PC-3 (cell line): ENCODE measurements at regions not wholly inside any gene's neighbourhood (a gene's known extent, or its start where the extent isn't known, plus 50 kb on each side); places are given as distances from the start of the nearest gene placed in this dataset.

ENCODE experiments used
- ATAC-seq: fragments of 200-7000 bp; cut with Tn5 transposase; 2 replicates; pipeline ENCODE4 v1.9.1; 2020; ENCODE audit warnings: mild to moderate bottlenecking, moderate library complexity
- BruUV-seq: library from RNA; stranded (reverse); fragments of 400-500 nt; replicated peaks from 2 replicates; lab custom pipeline; 2021; lab: Mats Ljungman, UMichigan
- CTCF ChIA-PET: fragments of 300-600 bp; sonication (Branson Sonifier 250); formaldehyde crosslinking; loops from one replicate; lab custom pipeline; 2022; ENCODE audit warnings: antibody characterized with exemption; lab: Charles Lee
- POLR2A ChIA-PET: fragments of 300-600 bp; sonication (Branson Sonifier 250); formaldehyde crosslinking; loops from one replicate; lab custom pipeline; 2022; ENCODE audit warnings: antibody characterized with exemption; ENCODE audit not compliant: unreplicated experiment; lab: Charles Lee
- DNase-seq: peaks from one replicate; pipeline ENCODE4 v3.0.0-alpha.2; 2015
- H2AFZ ChIP-seq: fragments of 300-600 bp; sonication (generic); 2 replicates; pipeline ENCODE4 v1.6.0; 2016; ENCODE audit warnings: antibody characterized with exemption, low read length
- H3F3A ChIP-seq: fragments of 300-600 bp; sonication (generic); one replicate; pipeline ENCODE4 v1.6.0; 2017; ENCODE audit warnings: antibody characterized with exemption, low read length, control low read depth, mild to moderate bottlenecking; ENCODE audit not compliant: unreplicated experiment
- H3K27ac ChIP-seq: fragments of 300-600 bp; sonication (generic); 2 replicates; pipeline ENCODE4 v1.5.1; 2016; ENCODE audit warnings: mild to moderate bottlenecking, low read length
- H3K27me3 ChIP-seq: fragments of 300-600 bp; sonication (generic); 2 replicates; pipeline ENCODE4 v1.6.1; 2016; ENCODE audit warnings: low read length, mixed read lengths
- H3K36me3 ChIP-seq: fragments of 300-600 bp; sonication (generic); 2 replicates; pipeline ENCODE4 v1.6.1; 2016; ENCODE audit warnings: low read depth, mixed run types, low read length, mixed read lengths
- H3K4me1 ChIP-seq: fragments of 300-600 bp; sonication (generic); 2 replicates; pipeline ENCODE4 v1.5.1; 2016; ENCODE audit warnings: low read length; ENCODE audit not compliant: insufficient read depth
- H3K4me2 ChIP-seq: fragments of 300-600 bp; sonication (generic); 2 replicates; pipeline ENCODE4 v1.6.0; 2016; ENCODE audit warnings: low read length
- H3K4me3 ChIP-seq: fragments of 300-600 bp; sonication (generic); 2 replicates; pipeline ENCODE4 v1.5.1; 2016; ENCODE audit warnings: mild to moderate bottlenecking, low read length, mixed read lengths
- H3K79me2 ChIP-seq: fragments of 300-600 bp; sonication (generic); 2 replicates; pipeline ENCODE4 v1.6.1; 2017; ENCODE audit warnings: low read length, mixed read lengths
- H3K9ac ChIP-seq: fragments of 300-600 bp; sonication (generic); 2 replicates; pipeline ENCODE4 v1.6.0; 2016; ENCODE audit warnings: mild to moderate bottlenecking, low read length
- H3K9me2 ChIP-seq: fragments of 300-600 bp; sonication (generic); replicated peaks from 2 replicates; pipeline ENCODE4 v1.6.1; 2016; ENCODE audit warnings: mixed run types, low read length, mixed read lengths
- H3K9me3 ChIP-seq: fragments of 300-600 bp; sonication (generic); 2 replicates; pipeline ENCODE4 v1.6.1; 2016; ENCODE audit warnings: low read length, mixed read lengths
- H4K20me1 ChIP-seq: fragments of 300-600 bp; sonication (generic); 2 replicates; pipeline ENCODE4 v1.6.1; 2016; ENCODE audit warnings: low read length, mixed read lengths
- CTCF ChIP-seq: fragments of 300-600 bp; sonication (generic); conservative IDR thresholded peaks from 2 replicates; pipeline ENCODE4 v1.5.1; 2017; ENCODE audit warnings: antibody characterized with exemption, low read depth, mild to moderate bottlenecking, low read length
- EZH2 ChIP-seq: fragments of 300-600 bp; sonication (generic); IDR thresholded peaks from one replicate; pipeline ENCODE4 v1.6.1; 2017; ENCODE audit warnings: antibody characterized with exemption, mild to moderate bottlenecking, low read length; ENCODE audit not compliant: unreplicated experiment
- EZH2phosphoT487 ChIP-seq: fragments of 300-600 bp; sonication (generic); IDR thresholded peaks from 2 replicates; pipeline ENCODE4 v1.6.1; 2018; ENCODE audit warnings: mild to moderate bottlenecking, antibody characterized with exemption, low read length, borderline replicate concordance
- intact Hi-C: fragments of 100-400 bp; cut with micrococcal nuclease; formaldehyde crosslinking; loops from 2 replicates; pipeline ENCODE4 v1.9.0; 2023

GRCh38 chr16:62335356-62335755 is 299.1 kb upstream of the CDH8 start:
- Histone ChIP-seq H4K20me1 (no peaks in the 10 kb centered on the region), H3K79me2 (no peaks in the 10 kb centered on the region), H3F3A (no peaks in the 10 kb centered on the region), H2AFZ (no peak overlapping the region), H3K27ac (no peak overlapping the region), H3K9me2 (no peaks in the 10 kb centered on the region), H3K36me3 (no peaks in the 10 kb centered on the region), H3K9me3 (no peaks in the 10 kb centered on the region), H3K9ac (no peak overlapping the region), H3K4me1 (no peaks in the 10 kb centered on the region), H3K4me3 (no peak overlapping the region), H3K4me2 (no peak overlapping the region), H3K27me3 (no peaks in the 10 kb centered on the region)
- ChIA-PET CTCF (no interaction called here), POLR2A (no interaction called here)
- ATAC-seq (no peak), DNase-seq (no peak)
- TF ChIP-seq CTCF (no peak), EZH2 (no peak), EZH2phosphoT487 (no peak)
- intact Hi-C loops = no loop called here
- BruUV-seq = no TSS peak

DNA sequence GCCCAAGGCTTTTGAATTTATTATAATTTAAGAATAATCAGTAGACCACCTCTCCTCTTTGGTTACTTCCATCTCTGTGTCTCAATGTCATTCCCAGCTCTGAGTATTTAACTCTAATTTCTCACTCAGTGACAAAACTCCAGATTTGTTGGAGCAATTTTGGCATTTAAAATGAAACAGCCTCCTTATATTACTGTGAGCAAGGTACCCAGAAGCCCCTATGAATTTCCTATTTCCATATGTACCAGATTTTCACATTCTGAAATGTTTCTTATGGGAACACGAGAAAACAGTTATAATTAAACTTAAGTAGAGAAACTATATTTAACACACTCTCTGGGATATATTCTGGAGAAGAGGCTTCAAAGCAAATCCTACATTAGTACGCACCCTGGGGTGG is 285.4 kb upstream of the CDH8 start:
- CTCF ChIA-PET = no interaction called here
- intact Hi-C loops = no loop called here
- TF ChIP-seq CTCF (no peak), EZH2phosphoT487 (no peak), EZH2 (no peak)

GRCh38 chr16:62298600-62298999 is 262.4 kb upstream of the CDH8 start:
- no peaks in the 10 kb centered on the region for H3K27me3 ChIP-seq
- ChIA-PET CTCF (no interaction called here), POLR2A (no interaction called here)
- intact Hi-C loops = no loop called here
- H2AFZ ChIP-seq = no peak overlapping the region
- H4K20me1 ChIP-seq = no peaks in the 10 kb centered on the region
- H3K27ac ChIP-seq = no peak overlapping the region
- no peaks in the 10 kb centered on the region for H3K4me1 ChIP-seq
- H3K4me2 ChIP-seq = no peak overlapping the region
- H3K9me3 ChIP-seq = no peaks in the 10 kb centered on the region
- H3K36me3 ChIP-seq = no peaks in the 10 kb centered on the region
- H3K9me2 ChIP-seq = no peaks in the 10 kb centered on the region
- H3K79me2 ChIP-seq = no peaks in the 10 kb centered on the region
- DNase-seq (no peak), ATAC-seq (no peak)
- no peak overlapping the region for H3K4me3 ChIP-seq
- TF ChIP-seq EZH2 (no peak), EZH2phosphoT487 (no peak), CTCF (no peak)
- no peaks in the 10 kb centered on the region for H3F3A ChIP-seq
- BruUV-seq = no TSS peak
- H3K9ac ChIP-seq = no peak overlapping the region

More for the DNA sequence above, 285.4 kb upstream of the CDH8 start:
- Histone ChIP-seq H3K4me2 (no peak overlapping the region), H3K27ac (no peak overlapping the region), H3K27me3 (no peaks in the 10 kb centered on the region), H3K9ac (no peak overlapping the region), H3K9me3 (no peaks in the 10 kb centered on the region), H3K4me3 (no peak overlapping the region), H4K20me1 (no peaks in the 10 kb centered on the region), H3F3A (no peaks in the 10 kb centered on the region), H3K4me1 (no peaks in the 10 kb centered on the region), H2AFZ (no peak overlapping the region), H3K9me2 (no peaks in the 10 kb centered on the region), H3K36me3 (no peaks in the 10 kb centered on the region), H3K79me2 (no peaks in the 10 kb centered on the region)
- no peak for DNase-seq
- BruUV-seq = no TSS peak
- POLR2A ChIA-PET = no interaction called here
- no peak for ATAC-seq
